T1000 (cell line): ENCODE measurements at regions not wholly inside any gene's neighbourhood (a gene's known extent, or its start where the extent isn't known, plus 50 kb on each side); places are given as distances from the start of the nearest gene placed in this dataset.

ENCODE experiments used
- DNase-seq: peaks from one replicate; lab custom pipeline; 2025; ENCODE audit warnings: mixed read lengths; lab: John Stamatoyannopoulos, UW

DNA sequence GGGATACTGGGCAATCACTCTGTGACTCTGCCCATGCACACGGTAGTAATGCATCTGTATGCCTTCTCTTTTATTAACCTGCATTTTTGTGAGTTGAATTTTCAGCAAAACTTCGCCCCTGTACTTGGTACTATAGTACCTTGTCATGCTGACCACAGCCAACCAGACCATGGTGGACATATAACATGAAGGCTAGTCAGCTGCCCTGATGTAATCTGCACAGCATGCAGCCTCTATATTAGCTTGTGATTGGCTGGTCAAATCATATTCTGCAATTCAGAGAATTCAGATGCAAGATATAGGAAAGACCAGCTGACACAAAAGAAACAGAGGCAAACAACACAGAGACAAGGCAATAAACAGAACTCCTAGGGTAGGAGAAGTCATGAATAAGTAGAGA lies 200.9 kb upstream of the JARID2 start:
- DNase-seq: no peak

DNA sequence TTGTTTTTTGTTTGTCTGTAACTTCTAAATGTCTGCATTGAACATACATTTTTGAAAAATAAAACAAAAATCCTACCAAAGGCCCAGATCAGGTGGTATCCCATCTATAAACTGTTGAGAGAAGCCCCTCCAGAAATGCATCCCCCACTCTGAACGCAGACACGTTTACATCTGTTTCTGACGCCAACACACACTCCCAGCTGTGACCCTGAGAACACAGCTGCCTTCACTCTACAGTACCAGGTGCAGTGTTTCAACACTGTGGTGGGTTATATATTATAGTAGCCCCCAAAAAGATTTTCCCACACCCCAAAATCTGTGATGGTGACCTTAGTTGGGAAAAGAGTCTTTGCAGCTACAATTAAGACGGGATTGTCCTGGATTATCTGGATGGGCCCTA lies 199.1 kb upstream of the JARID2 start:
- no peak for DNase-seq

- DNase-seq: no peak
These were observed 197.5 kb upstream of the JARID2 start for GRCh38 chr6:15048367-15048766.

DNA sequence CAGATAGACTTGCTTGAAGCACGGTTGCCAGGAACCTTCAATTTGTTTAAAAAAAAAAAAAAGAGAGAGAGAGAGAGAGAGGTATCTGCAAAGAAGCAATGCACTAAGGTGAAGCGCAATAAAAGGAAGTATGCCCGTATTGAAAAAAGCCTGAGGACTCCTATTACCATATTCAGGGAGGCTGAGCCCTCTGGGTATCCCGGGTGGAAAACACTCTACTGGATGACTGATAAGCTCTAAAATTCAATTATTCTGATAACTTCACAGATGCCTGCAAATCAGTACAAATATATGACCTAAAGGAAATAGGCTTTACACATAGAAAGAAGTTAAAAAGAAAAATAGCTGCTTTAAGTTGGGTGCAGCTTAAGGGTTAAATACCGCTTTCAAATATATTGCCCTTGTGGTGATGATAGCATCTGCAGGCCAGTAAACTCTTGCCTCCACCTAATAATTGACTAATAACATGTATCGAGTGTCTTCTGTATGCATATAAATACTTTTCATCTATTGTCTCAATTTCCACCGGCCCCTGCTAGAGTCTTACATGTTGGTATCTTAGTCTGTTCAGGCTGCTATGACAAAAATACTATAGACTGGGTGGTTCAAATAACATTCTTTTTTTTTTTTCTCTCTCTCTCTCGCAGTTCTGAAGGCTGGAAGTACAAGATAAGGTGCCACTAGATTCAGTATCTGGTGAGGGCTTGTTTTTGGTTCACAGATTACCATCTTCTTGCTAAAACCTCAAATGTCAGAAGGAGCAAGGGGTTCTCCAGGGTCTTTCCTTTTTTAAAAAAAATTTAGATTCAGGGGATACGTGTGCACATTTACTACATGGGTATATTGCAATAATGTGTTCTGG lies 187.4 kb upstream of the JARID2 start:
- DNase-seq: no peak

- DNase-seq: no peak
These were observed 184.7 kb upstream of the JARID2 start for GRCh38 chr6:15061180-15061641.

DNA sequence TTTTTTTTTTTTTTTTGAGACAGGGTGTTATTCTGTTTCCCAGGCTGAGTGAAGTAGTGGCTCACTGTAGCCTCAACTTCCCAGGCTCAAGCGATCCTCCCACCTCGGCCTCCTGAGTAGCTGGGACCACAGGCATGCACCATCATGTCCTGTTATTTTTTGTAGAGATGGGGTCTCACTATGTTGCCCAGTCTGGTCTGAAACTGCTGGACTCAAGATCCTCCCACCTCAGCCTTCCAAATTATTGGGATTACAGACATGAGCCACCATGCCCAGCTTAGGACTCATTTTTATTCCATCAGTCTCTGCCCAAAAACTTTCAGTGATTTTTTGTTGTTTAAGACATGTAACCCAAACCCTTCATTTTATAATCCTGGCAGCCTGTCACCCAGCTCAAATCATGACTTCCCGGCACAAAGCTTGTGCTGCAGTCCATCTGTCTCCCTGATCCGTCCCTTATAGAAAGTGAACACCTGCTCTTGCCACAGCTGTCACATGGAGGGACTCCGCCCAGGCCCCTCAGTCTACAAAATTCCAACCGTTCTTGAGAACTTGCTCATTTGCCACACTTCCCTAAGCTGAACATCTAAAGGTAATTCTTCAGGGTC lies 183.9 kb upstream of the JARID2 start:
- no peak for DNase-seq

- DNase-seq: peak; percentile 53
These were observed 183.2 kb upstream of the JARID2 start for GRCh38 chr6:15062516-15063252.

GRCh38 chr6:15063253-15063853 lies 182.5 kb upstream of the JARID2 start:
- DNase-seq: no peak

DNA sequence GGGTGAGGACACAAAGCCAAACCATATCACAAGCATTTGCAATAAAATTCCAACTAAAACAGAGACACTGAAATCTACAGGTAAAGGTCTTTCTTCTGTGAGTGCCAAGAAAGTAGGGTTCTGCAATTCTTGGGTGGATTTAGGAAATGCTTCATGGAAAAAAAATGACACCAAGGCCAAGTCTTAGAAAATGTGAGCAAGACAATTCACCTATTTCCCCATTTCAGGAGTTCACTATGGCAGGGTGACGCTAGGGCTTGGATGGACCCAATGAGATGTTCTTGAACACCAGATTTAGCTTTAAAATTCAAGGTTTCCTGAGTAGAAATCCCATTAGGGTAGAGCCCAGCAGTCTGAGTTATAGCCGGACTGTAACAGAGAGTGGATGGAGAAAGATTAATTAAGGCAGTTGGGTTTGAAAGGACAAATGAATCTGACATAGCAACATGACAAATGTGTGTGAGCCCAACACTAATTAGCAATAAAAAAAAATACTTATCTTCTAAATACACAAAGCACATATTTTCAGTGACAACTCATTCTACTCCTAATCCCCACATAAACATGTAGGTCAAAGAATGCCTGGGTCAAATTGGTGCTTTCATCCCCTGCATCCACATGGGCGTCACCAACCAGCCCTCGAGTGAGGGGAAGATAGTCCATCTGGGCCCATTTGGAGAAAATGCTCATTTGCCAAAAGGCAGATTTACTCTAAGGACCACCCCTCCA lies 180.4 kb upstream of the JARID2 start:
- DNase-seq: no peak

- DNase-seq: no peak
These were observed 179.6 kb upstream of the JARID2 start for GRCh38 chr6:15066089-15066758.

DNA sequence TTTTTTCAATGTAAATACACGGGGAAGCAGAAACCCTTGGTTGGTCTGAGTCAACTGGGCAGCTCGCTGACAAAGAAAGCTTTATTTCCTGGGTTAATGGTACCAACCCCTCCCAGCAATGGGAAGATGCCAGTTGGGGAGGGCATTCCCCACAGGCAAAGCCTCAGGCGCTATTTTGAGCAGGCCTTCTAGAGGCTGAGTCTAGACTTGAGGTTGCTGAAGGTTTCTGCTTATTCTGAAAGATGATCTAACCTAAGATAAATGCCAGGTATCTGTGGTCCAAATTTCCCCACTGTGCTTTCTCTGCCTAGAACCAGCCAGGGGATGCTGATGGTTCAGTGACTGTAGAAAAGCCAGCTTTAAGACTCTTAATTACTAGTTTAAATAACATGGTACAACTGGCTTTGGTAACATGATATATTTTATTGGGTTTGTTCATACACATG lies 172.5 kb upstream of the JARID2 start:
- DNase-seq: peak; percentile 87

DNA sequence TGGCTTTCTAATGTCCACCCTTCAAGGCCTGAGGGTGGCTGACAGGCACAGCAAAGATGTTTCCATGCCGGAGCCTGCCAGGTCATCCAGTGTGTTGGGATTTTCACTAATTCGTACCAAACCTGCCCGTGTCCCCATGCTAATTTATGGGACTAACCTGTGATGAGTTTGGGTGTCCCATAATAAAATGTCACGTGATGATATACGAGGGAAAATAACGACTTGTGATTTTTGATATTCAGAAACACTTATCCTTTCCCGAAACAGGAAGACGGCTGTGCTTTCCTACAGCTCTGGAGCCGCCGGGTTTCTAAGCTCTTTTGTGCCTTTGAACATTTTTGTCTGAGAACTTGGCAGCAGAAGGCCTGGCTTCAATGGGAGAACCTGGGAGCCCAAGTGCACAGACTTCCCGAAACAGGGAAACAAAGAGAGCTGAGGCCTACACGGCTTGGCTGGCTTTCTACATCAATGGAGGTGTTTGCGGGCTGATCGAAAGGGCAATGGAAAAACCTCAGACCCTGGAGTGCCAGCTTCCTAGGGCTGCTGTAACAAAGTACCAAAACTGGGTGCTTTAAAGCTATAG lies 171.9 kb upstream of the JARID2 start:
- no peak for DNase-seq

- no peak for DNase-seq
These were observed 171.1 kb upstream of the JARID2 start for GRCh38 chr6:15074806-15075205.

DNA sequence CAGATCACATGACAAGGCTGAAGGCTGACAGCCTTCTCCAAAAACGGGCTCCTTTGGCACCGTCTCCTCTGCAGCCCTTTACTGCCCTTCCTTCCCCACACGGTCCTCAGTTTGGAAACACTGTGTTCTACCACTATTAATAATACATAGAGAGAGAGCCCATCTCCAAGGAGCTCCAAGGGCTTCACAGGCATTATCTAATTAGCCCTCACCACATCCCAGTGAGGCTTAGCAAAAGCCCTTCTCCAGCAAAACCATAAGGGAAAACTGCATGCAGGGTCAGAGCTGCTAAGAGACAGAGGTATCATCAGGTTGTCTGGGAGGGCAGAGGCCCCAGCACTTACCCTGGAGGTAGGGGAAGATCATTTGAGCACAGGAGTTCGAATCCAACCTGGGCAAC lies 169.3 kb upstream of the JARID2 start:
- no peak for DNase-seq

- no peak for DNase-seq
These were observed 168.9 kb upstream of the JARID2 start for GRCh38 chr6:15077006-15077405.

- no peak for DNase-seq
These were observed 167.9 kb upstream of the JARID2 start for GRCh38 chr6:15077961-15078360.

GRCh38 chr6:15079288-15079817 lies 166.5 kb upstream of the JARID2 start:
- DNase-seq: no peak

DNA sequence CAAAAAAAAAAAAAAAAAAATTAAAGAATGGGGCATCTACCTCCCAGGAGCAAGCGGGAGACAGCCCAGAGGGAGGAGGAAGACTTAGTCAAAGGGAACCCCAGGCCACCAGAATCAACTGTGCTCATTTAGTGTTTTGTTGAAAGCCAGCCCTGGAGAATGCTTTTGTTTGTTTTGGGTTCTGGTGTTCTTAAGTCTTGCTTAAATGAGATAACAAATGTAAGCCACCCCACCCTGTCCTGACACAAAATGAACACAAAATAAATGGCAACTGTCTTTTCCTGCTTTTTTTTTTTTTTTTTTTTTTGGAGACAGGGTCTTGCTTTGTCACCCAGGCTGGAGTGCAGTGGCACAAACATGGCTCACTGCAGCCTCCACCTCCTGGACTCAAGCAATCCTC lies 165.0 kb upstream of the JARID2 start:
- no peak for DNase-seq

- no peak for DNase-seq
These were observed 164.4 kb upstream of the JARID2 start for GRCh38 chr6:15081447-15081846.

- DNase-seq: no peak
These were observed 163.2 kb upstream of the JARID2 start for GRCh38 chr6:15082708-15083107.
